Epithelial cell of esophagus (primary cell): ENCODE measurements at regions not wholly inside any gene's neighbourhood (a gene's known extent, or its start where the extent isn't known, plus 50 kb on each side); places are given as distances from the start of the nearest gene placed in this dataset.

Experiments used
- DNase-seq: peaks from one replicate; pipeline ENCODE4 v3.0.0; 2010; ENCODE audit warnings: low read depth
- H3K4me3 ChIP-seq: 2 replicates; pipeline ENCODE4 v1.5.1; 2011; ENCODE audit warnings: mild to moderate bottlenecking, low read length, control low read depth
- TF ChIP-seq, protein P1 (sequence below): IDR thresholded peaks from 2 replicates; pipeline ENCODE4 v1.5.1; 2011; ENCODE audit warnings: low read depth, mild to moderate bottlenecking, low read length, control low read depth, inconsistent platforms; ENCODE audit not compliant: insufficient read depth; ENCODE audit errors: missing control alignments

DNA sequence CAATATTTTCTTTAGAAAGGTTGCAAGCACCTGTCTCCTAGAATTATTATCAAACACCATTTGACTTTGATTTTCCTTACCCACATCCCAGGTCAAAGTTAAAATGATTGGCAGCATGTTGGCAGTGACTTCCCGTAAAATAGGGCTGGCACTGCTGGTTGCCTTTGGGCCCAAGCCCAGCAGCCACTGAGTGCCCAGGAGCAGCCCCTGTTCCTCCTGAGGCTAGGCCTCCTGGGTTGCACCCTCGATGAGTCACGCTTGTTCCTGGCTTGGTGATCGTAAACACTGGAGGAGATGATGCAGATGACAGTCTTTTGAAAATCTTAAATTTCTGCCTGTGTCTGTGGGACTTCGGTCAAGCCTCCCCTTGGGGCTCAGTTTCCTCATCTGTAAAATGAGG is 290.0 kb downstream of the TLE3 start:
- no peak for DNase-seq
- TF ChIP-seq, protein P1, sequence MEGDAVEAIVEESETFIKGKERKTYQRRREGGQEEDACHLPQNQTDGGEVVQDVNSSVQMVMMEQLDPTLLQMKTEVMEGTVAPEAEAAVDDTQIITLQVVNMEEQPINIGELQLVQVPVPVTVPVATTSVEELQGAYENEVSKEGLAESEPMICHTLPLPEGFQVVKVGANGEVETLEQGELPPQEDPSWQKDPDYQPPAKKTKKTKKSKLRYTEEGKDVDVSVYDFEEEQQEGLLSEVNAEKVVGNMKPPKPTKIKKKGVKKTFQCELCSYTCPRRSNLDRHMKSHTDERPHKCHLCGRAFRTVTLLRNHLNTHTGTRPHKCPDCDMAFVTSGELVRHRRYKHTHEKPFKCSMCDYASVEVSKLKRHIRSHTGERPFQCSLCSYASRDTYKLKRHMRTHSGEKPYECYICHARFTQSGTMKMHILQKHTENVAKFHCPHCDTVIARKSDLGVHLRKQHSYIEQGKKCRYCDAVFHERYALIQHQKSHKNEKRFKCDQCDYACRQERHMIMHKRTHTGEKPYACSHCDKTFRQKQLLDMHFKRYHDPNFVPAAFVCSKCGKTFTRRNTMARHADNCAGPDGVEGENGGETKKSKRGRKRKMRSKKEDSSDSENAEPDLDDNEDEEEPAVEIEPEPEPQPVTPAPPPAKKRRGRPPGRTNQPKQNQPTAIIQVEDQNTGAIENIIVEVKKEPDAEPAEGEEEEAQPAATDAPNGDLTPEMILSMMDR, result no peak

GRCh38 chr15:69808756-69809155 is 289.0 kb downstream of the TLE3 start:
- TF ChIP-seq, protein P1, result no peak
- no peak for DNase-seq
- H3K4me3 ChIP-seq, result no peak overlapping the region

More for the DNA sequence above, 290.0 kb downstream of the TLE3 start:
- no peak overlapping the region for H3K4me3 ChIP-seq

DNA sequence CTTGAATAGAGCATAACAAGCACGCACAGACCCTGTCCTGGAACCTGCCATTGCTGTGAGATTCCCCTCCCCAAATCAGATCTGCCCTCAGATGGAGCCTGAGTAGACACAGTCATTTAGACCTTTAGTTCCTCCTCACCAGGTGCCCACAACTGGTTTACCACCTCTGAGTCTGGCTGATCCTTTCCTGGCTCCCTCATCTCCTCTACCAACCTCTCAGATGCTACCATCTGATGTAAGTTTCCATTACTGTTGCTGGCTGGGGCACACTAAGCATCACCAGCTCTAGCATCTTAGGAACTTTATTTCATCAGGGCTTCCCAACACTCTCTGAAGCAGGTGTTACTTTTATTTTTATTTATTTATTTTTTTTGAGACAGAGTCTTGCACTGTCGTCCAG is 288.3 kb downstream of the TLE3 start:
- DNase-seq, result no peak
- TF ChIP-seq, protein P1, result no peak
- no peak overlapping the region for H3K4me3 ChIP-seq

DNA sequence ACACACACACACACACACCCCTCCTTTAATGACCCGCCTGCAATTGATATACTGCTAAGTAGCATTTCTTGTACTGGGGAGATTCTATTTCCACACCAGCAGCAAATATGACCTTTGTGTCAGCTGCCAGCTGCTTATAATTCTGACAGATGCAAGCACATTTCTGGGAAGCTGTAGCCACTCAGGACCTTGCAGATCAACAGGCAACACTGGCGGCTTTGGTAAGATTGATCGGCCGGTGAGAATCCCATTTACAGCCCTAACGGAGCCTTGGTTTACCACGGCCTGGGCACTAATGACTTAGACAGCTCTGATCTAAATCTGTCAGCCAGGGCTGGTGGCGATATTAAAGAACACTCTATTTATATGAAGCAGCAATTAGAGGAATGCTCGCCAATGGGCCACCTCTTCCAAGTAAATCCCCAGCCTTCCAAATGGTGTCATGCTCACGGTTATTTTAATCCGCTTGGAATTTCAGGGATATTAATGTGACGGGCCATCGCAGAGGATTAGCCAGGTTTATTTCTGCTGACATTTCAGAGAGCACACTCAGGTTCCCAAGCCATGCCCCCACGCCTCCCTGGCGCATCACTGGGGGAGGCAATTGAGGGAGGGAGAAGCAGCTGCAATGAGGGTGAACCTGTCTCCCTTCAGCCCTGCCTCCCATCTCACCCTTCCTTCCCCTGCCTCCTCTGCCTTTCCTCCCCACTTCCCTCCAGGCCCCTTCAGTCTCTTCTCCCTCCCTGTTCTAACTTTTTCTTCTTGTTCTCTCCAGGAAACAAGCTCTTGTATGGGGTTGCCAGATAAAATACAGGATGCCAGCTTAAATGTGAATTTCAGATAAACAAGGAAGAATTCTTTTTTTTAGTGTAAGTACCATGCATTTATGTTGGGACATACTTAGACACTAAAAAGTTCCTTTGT is 287.0 kb downstream of the TLE3 start:
- no peak for DNase-seq
- TF ChIP-seq, protein P1, result no peak
- no peak overlapping the region for H3K4me3 ChIP-seq

DNA sequence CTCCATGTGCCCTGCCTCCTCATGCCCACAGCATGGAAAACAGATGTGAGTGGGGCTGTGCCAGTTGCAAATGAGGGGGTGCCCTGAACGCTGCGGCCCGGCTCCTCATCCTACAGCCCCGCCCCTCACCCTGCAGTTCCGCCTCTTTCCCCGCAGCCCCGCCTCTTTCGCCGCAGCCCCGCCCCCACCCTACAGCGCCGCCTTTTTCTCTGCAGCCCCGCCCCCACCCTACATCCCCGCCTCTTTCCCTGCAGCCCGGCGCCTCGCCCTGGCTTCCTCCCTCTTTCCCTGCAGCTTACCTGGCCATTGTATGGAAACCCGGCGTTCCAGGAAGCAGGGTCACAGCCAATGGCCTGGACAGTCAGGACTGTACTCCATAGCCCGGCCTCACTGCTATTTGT is 284.9 kb downstream of the TLE3 start:
- TF ChIP-seq, protein P1, result no peak
- no peak overlapping the region for H3K4me3 ChIP-seq
- DNase-seq, result no peak

DNA sequence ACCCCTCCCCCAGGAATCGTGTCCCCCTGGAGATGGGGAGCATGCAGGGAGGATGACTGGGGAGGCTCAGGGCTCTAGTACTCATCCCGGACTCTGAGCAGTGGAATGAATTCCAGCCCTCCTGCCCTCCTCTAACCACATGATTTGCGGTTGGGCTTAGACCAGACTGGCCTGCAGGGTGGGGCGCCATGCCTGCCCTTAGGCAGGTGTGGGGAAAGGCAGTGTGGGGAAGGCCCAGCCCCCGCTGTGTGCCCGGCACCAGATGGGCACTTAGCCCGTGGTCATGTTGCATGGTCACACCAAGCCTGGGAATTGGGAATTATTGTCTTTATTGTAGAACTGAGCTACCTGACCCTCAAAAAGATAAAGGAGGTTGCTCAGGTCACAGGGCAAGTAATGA is 283.8 kb downstream of the TLE3 start:
- no peak overlapping the region for H3K4me3 ChIP-seq
- DNase-seq, result no peak
- TF ChIP-seq, protein P1, result no peak

DNA sequence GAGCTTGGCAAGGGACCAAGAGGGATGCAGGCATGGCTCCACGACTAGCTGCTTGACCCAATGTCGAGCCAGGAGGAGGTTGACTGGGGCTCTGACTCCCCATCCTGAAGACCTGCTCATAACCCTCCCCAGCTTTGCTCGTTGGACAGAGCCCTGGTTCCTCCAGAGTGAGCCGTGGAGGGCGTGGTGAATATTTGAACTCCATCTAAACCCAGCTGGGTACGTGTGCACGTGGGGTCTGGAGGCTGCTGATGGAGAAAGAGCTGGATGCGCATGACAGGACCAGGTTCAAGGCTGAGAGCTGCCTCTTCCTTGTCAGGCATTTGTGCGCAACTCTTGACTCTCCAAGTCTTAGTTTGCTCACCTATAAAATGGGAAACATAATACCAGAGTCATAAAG is 282.8 kb downstream of the TLE3 start:
- no peak for DNase-seq
- no peak overlapping the region for H3K4me3 ChIP-seq
- TF ChIP-seq, protein P1, result no peak
